T-cell (primary cell): ENCODE measurements at regions not wholly inside any gene's neighbourhood (a gene's known extent, or its start where the extent isn't known, plus 50 kb on each side); places are given as distances from the start of the nearest gene placed in this dataset.

ENCODE experiments used
- ATAC-seq, 4 experiments: fragments of 200-7000 bp in 3 of 4; fragments of 150-1000 bp in 1 of 4; cut with Tn5 transposase; replicated peaks in 1 of 4; 1 replicate in 3 of 4; 2 replicates in 1 of 4; pipeline ENCODE4 v1.10.0; 2021; ENCODE audit warnings: moderate library complexity in 3 of 4, mild to moderate bottlenecking in 2 of 4, moderate number of reproducible peaks in 1 of 4
- CTCF ChIA-PET, 2 donors: fragments of 300-600 bp; sonication (Branson Sonifier 250); formaldehyde crosslinking; loops; one replicate each; lab custom pipeline; 2022; ENCODE audit warnings: antibody characterized with exemption in 2 of 2; lab: Charles Lee
- POLR2A ChIA-PET, 2 donors: fragments of 300-600 bp; sonication (Branson Sonifier 250); formaldehyde crosslinking; loops; one replicate each; lab custom pipeline; 2022; ENCODE audit warnings: antibody characterized with exemption in 2 of 2; lab: Charles Lee
- DNase-seq, 35 experiments: peaks; one replicate each; pipeline versions ENCODE4 v3.0.0 to v3.0.0-alpha.2; 2013 to 2023
- H3K27ac ChIP-seq: one replicate; pipeline ENCODE4 v1.5.1; 2013; ENCODE audit warnings: low read length
- H3K27me3 ChIP-seq, 2 experiments: replicated peaks in 1 of 2; 1 replicate in 1 of 2; 2 replicates in 1 of 2; pipeline versions ENCODE4 v1.6.1 to v1.7.0; 2013; ENCODE audit warnings: low read length in 1 of 2, mixed read lengths in 1 of 2; ENCODE audit not compliant: control insufficient read depth in 2 of 2, insufficient read depth in 2 of 2; ENCODE audit errors: extremely low read depth in 1 of 2
- H3K36me3 ChIP-seq, 2 donors: 1 replicate in 1 of 2; 2 replicates in 1 of 2; pipeline versions ENCODE4 v1.6.1 to v1.7.0; 2013; ENCODE audit warnings: low read length in 1 of 2; ENCODE audit not compliant: control insufficient read depth in 2 of 2, insufficient read depth in 1 of 2; ENCODE audit errors: extremely low read depth in 1 of 2
- H3K4me1 ChIP-seq, 2 experiments: 1 replicate in 1 of 2; 2 replicates in 1 of 2; pipeline versions ENCODE4 v1.6.1 to v1.7.0; 2013; ENCODE audit warnings: low read length in 2 of 2, mixed read lengths in 1 of 2; ENCODE audit not compliant: insufficient read depth in 2 of 2, control insufficient read depth in 1 of 2; ENCODE audit errors: extremely low read depth in 1 of 2
- H3K4me3 ChIP-seq, 2 donors: 1 replicate in 1 of 2; 2 replicates in 1 of 2; pipeline versions ENCODE4 v1.5.1 to v1.7.0; 2013; ENCODE audit warnings: mild to moderate bottlenecking in 2 of 2, low read length in 1 of 2, moderate library complexity in 1 of 2; ENCODE audit not compliant: control insufficient read depth in 1 of 2; ENCODE audit errors: extremely low read depth in 1 of 2
- H3K9me3 ChIP-seq: 2 replicates; pipeline ENCODE4 v1.7.0; 2013
- H3K27ac Mint-ChIP-seq, 2 donors: one replicate each; pipeline ENCODE4 v1.8.0; 2020 to 2021; ENCODE audit warnings: mild to moderate bottlenecking in 2 of 2, mixed read lengths in 2 of 2
- H3K27me3 Mint-ChIP-seq, 2 donors: one replicate each; pipeline ENCODE4 v1.8.0; 2021 to 2022; ENCODE audit warnings: mixed read lengths in 2 of 2
- H3K36me3 Mint-ChIP-seq: one replicate; pipeline ENCODE4 v1.8.0; 2021; ENCODE audit warnings: mixed read lengths
- H3K4me1 Mint-ChIP-seq, 3 donors: one replicate each; pipeline ENCODE4 v1.8.0; 2020 to 2022; ENCODE audit warnings: mixed read lengths in 3 of 3, mild to moderate bottlenecking in 1 of 3
- H3K4me3 Mint-ChIP-seq, 3 donors: one replicate each; pipeline ENCODE4 v1.8.0; 2020 to 2022; ENCODE audit warnings: mild to moderate bottlenecking in 3 of 3, mixed read lengths in 3 of 3, moderate library complexity in 3 of 3
- H3K9me3 Mint-ChIP-seq, 3 donors: one replicate each; pipeline ENCODE4 v1.8.0; 2020 to 2022; ENCODE audit warnings: mixed read lengths in 3 of 3
- WGBS: methylation state at CpG from one replicate; pipeline ENCODE4 v1.1.5; 2013; ENCODE audit warnings: missing lambda C conversion rate; ENCODE audit not compliant: insufficient coverage; 5-methylcytosine and 5-hydroxymethylcytosine counted together

- Histone ChIP-seq H3K4me3 (no peak overlapping the region), H3K27me3 (no peaks in the 10 kb centered on the region), H3K27ac (no peak overlapping the region), H3K9me3 (no peaks in the 10 kb centered on the region), H3K36me3 (no peaks in the 10 kb centered on the region), H3K4me1 (no peaks in the 10 kb centered on the region)
- no peak for ATAC-seq
- H3K27ac Mint-ChIP-seq = no peak overlapping the region
- ChIA-PET CTCF (no interaction called here), POLR2A (no interaction called here)
- no peak overlapping the region for H3K4me3 Mint-ChIP-seq
- peaks cover 2 to 12% of the 10 kb centered on the region in 2 donors for H3K27me3 Mint-ChIP-seq
- H3K9me3 Mint-ChIP-seq = no peaks in the 10 kb centered on the region
- 60% methylated on average over 1 of the region's 3 CpGs for WGBS
- no peak for DNase-seq
- no peaks in the 10 kb centered on the region for H3K4me1 Mint-ChIP-seq
- H3K36me3 Mint-ChIP-seq = no peaks in the 10 kb centered on the region
Measured at GRCh38 chr2:219949053-219949452, 321.6 kb downstream of the SLC4A3 start.

GRCh38 chr2:219951099-219951498 lies 323.7 kb downstream of the SLC4A3 start:
- no peak for DNase-seq
- POLR2A ChIA-PET = no interaction called here
- peaks cover 0 to 8% of the 10 kb centered on the region in 2 donors for H3K27me3 Mint-ChIP-seq
- H3K4me3 Mint-ChIP-seq = no peak overlapping the region
- no peak for ATAC-seq
- H3K4me1 Mint-ChIP-seq = no peaks in the 10 kb centered on the region
- H3K4me3 ChIP-seq = no peak overlapping the region
- no peaks in the 10 kb centered on the region for H3K9me3 ChIP-seq
- no peaks in the 10 kb centered on the region for H3K9me3 Mint-ChIP-seq
- CTCF ChIA-PET = no interaction called here
- no peak overlapping the region for H3K27ac Mint-ChIP-seq
- no peak overlapping the region for H3K27ac ChIP-seq
- no peaks in the 10 kb centered on the region for H3K36me3 Mint-ChIP-seq
- H3K36me3 ChIP-seq = no peaks in the 10 kb centered on the region
- H3K4me1 ChIP-seq = no peaks in the 10 kb centered on the region
- no peaks in the 10 kb centered on the region for H3K27me3 ChIP-seq

GRCh38 chr2:219954331-219954730 lies 326.9 kb downstream of the SLC4A3 start:
- Histone ChIP-seq H3K27me3 (no peaks in the 10 kb centered on the region), H3K36me3 (no peaks in the 10 kb centered on the region), H3K9me3 (no peaks in the 10 kb centered on the region), H3K27ac (no peak overlapping the region), H3K4me3 (no peak overlapping the region), H3K4me1 (no peaks in the 10 kb centered on the region)
- H3K27ac Mint-ChIP-seq = no peak overlapping the region
- H3K27me3 Mint-ChIP-seq = no peaks in the 10 kb centered on the region
- H3K9me3 Mint-ChIP-seq = peaks cover 0 to 8% (median 0%) of the 10 kb centered on the region in 3 donors
- H3K4me3 Mint-ChIP-seq = no peak overlapping the region
- 100% methylated on average over 1 of the region's 1 CpG for WGBS
- POLR2A ChIA-PET = no interaction called here
- CTCF ChIA-PET = no interaction called here
- ATAC-seq (no peak), DNase-seq (no peak)
- H3K36me3 Mint-ChIP-seq = no peaks in the 10 kb centered on the region
- no peaks in the 10 kb centered on the region for H3K4me1 Mint-ChIP-seq

- CTCF ChIA-PET = no interaction called here
- POLR2A ChIA-PET = no interaction called here
Measured at GRCh38 chr2:219957820-219958219, 330.4 kb downstream of the SLC4A3 start.

GRCh38 chr2:219958941-219959340 lies 331.5 kb downstream of the SLC4A3 start:
- Histone ChIP-seq H3K4me1 (no peaks in the 10 kb centered on the region), H3K36me3 (no peaks in the 10 kb centered on the region), H3K4me3 (no peak overlapping the region), H3K27me3 (no peaks in the 10 kb centered on the region), H3K9me3 (no peaks in the 10 kb centered on the region), H3K27ac (no peak overlapping the region)
- H3K4me1 Mint-ChIP-seq = no peaks in the 10 kb centered on the region
- ChIA-PET POLR2A (no interaction called here), CTCF (no interaction called here)
- ATAC-seq (no peak), DNase-seq (no peak)
- WGBS = no CpG with 5 or more reads among the region's 1 CpG
- H3K9me3 Mint-ChIP-seq = peaks cover 0 to 8% (median 0%) of the 10 kb centered on the region in 3 donors
- no peak overlapping the region for H3K27ac Mint-ChIP-seq
- H3K27me3 Mint-ChIP-seq = peaks cover 2 to 3% of the 10 kb centered on the region in 2 donors
- H3K36me3 Mint-ChIP-seq = no peaks in the 10 kb centered on the region
- no peak overlapping the region for H3K4me3 Mint-ChIP-seq

More at GRCh38 chr2:219957820-219958219, 330.4 kb downstream of the SLC4A3 start:
- Mint-ChIP-seq H3K36me3 (no peaks in the 10 kb centered on the region), H3K9me3 (peaks cover 0 to 8% (median 0%) of the 10 kb centered on the region in 3 donors), H3K27me3 (no peaks in the 10 kb centered on the region), H3K27ac (no peak overlapping the region), H3K4me3 (no peak overlapping the region), H3K4me1 (no peaks in the 10 kb centered on the region)
- Histone ChIP-seq H3K9me3 (no peaks in the 10 kb centered on the region), H3K36me3 (no peaks in the 10 kb centered on the region), H3K27ac (no peak overlapping the region), H3K4me1 (no peaks in the 10 kb centered on the region), H3K4me3 (no peak overlapping the region), H3K27me3 (no peaks in the 10 kb centered on the region)
- WGBS = no CpG with 5 or more reads among the region's 1 CpG
- ATAC-seq = no peak
- no peak for DNase-seq

- no peaks in the 10 kb centered on the region for H3K4me1 ChIP-seq
- Mint-ChIP-seq H3K36me3 (no peaks in the 10 kb centered on the region), H3K27ac (no peak overlapping the region), H3K4me3 (no peak overlapping the region), H3K27me3 (peaks cover 2 to 3% of the 10 kb centered on the region in 2 donors), H3K9me3 (peaks cover 0 to 8% (median 0%) of the 10 kb centered on the region in 3 donors), H3K4me1 (no peaks in the 10 kb centered on the region)
- H3K9me3 ChIP-seq = no peaks in the 10 kb centered on the region
- CTCF ChIA-PET = no interaction called here
- POLR2A ChIA-PET = no interaction called here
- no peak for ATAC-seq
- no peak overlapping the region for H3K4me3 ChIP-seq
- no peak for DNase-seq
- no peak overlapping the region for H3K27ac ChIP-seq
- H3K27me3 ChIP-seq = no peaks in the 10 kb centered on the region
- H3K36me3 ChIP-seq = no peaks in the 10 kb centered on the region
- 40% methylated on average over 1 of the region's 4 CpGs for WGBS
Measured at GRCh38 chr2:219959471-219959870, 332.0 kb downstream of the SLC4A3 start.

GRCh38 chr2:219961947-219962498 lies 334.6 kb downstream of the SLC4A3 start:
- ATAC-seq (no peak), DNase-seq (no peak)
- peaks cover 2 to 3% of the 10 kb centered on the region in 2 donors for H3K27me3 Mint-ChIP-seq
- no peak overlapping the region for H3K4me3 Mint-ChIP-seq
- no peaks in the 10 kb centered on the region for H3K4me1 Mint-ChIP-seq
- Histone ChIP-seq H3K4me3 (no peak overlapping the region), H3K36me3 (no peaks in the 10 kb centered on the region), H3K27me3 (no peaks in the 10 kb centered on the region), H3K9me3 (no peaks in the 10 kb centered on the region), H3K4me1 (no peaks in the 10 kb centered on the region), H3K27ac (no peak overlapping the region)
- no peaks in the 10 kb centered on the region for H3K36me3 Mint-ChIP-seq
- CTCF ChIA-PET = no interaction called here
- 100% methylated on average over 1 of the region's 4 CpGs for WGBS
- H3K27ac Mint-ChIP-seq = no peak overlapping the region
- H3K9me3 Mint-ChIP-seq = peaks cover 0 to 6% (median 0%) of the 10 kb centered on the region in 3 donors
- POLR2A ChIA-PET = no interaction called here
